Activated naive CD8-positive, alpha-beta T cell treated with anti-CD3 and anti-CD28 coated beads, Interleukin-2, amount 10 ng/mL, durations not matched to agents 7 days and 5 days (primary cell): ENCODE measurements at regions not wholly inside any gene's neighbourhood (a gene's known extent, or its start where the extent isn't known, plus 50 kb on each side); places are given as distances from the start of the nearest gene placed in this dataset.

Experiments used
- ATAC-seq: fragments of 150-1000 bp; cut with Tn5 transposase; one replicate; pipeline ENCODE4 v1.10.0; 2021; ENCODE audit warnings: low read depth, moderate library complexity
- POLR2A ChIA-PET: fragments of 350-600 bp; sonication (Branson Sonifier 250); formaldehyde crosslinking; loops from one replicate; lab custom pipeline; 2021; ENCODE audit warnings: antibody characterized with exemption; lab: Charles Lee
- DNase-seq: peaks from one replicate; pipeline ENCODE4 v3.0.0; 2021
- H3K27ac Mint-ChIP-seq: one replicate; pipeline ENCODE4 v1.8.0; 2022; ENCODE audit warnings: mild to moderate bottlenecking, mixed read lengths
- H3K27me3 Mint-ChIP-seq: one replicate; pipeline ENCODE4 v1.8.0; 2022; ENCODE audit warnings: mild to moderate bottlenecking, moderate library complexity, mixed read lengths
- H3K36me3 Mint-ChIP-seq: one replicate; pipeline ENCODE4 v1.8.0; 2021; ENCODE audit warnings: mild to moderate bottlenecking, mixed read lengths
- H3K4me1 Mint-ChIP-seq: one replicate; pipeline ENCODE4 v1.8.0; 2021; ENCODE audit warnings: mixed read lengths
- H3K4me3 Mint-ChIP-seq: one replicate; pipeline ENCODE4 v1.8.0; 2022; ENCODE audit warnings: mild to moderate bottlenecking, moderate library complexity, mixed read lengths
- H3K9me3 Mint-ChIP-seq: one replicate; pipeline ENCODE4 v1.8.0; 2021; ENCODE audit warnings: mixed read lengths

DNA sequence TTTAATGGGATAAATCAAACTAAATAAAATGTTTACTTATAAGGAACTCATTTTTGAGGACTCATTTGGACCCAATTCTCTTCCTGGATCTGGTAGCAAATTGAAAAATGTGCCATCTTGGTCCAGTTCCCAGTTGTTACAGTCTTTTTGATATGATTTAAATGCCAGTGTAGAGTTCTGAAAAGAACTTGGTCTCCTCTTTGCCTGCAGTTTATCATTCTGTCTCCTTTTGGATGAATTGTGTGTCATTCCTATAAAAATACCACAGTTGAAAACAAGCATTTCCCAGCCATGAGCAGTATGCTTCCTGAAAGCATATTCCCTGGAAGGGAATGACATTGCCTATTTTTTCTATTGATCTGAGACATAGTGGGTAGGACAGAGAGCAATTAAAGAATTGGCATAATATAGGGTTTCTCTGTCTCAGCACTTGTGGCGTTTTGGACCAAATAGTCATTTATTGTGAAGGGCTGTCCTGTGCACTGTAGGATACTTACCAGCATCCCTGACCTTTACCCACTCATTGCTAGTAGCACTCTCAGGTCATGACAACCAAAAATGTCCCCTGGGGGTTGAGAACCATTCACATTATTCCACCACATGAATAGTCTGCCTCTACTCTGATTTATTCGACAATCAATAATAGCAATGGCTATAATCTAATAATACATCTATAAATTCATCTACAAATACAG is 181.8 kb downstream of the NXNL2 start:
- H3K27me3 Mint-ChIP-seq, result peaks cover 12% of the 10 kb centered on the region
- ATAC-seq, result no peak
- H3K4me1 Mint-ChIP-seq, result no peaks in the 10 kb centered on the region
- POLR2A ChIA-PET, result no interaction called here
- peaks cover 1% of the 10 kb centered on the region for H3K9me3 Mint-ChIP-seq
- H3K36me3 Mint-ChIP-seq, result no peaks in the 10 kb centered on the region
- H3K4me3 Mint-ChIP-seq, result no peak overlapping the region
- no peak for DNase-seq
- H3K27ac Mint-ChIP-seq, result no peak overlapping the region

- POLR2A ChIA-PET, result no interaction called here
- H3K27me3 Mint-ChIP-seq, result peaks cover 25% of the 10 kb centered on the region
- H3K4me1 Mint-ChIP-seq, result no peaks in the 10 kb centered on the region
These were observed 186.0 kb downstream of the NXNL2 start for GRCh38 chr9:88721025-88721424.

GRCh38 chr9:88721495-88722279 is 186.7 kb downstream of the NXNL2 start:
- Mint-ChIP-seq H3K4me3 (no peak overlapping the region), H3K4me1 (no peaks in the 10 kb centered on the region), H3K9me3 (no peaks in the 10 kb centered on the region), H3K36me3 (no peaks in the 10 kb centered on the region), H3K27me3 (peaks cover 24% of the 10 kb centered on the region), H3K27ac (no peak overlapping the region)
- POLR2A ChIA-PET, result no interaction called here
- no peak for ATAC-seq
- no peak for DNase-seq

More at GRCh38 chr9:88721025-88721424, 186.0 kb downstream of the NXNL2 start:
- Mint-ChIP-seq H3K27ac (no peak overlapping the region), H3K4me3 (no peak overlapping the region), H3K36me3 (no peaks in the 10 kb centered on the region), H3K9me3 (no peaks in the 10 kb centered on the region)
- ATAC-seq (no peak), DNase-seq (no peak)

DNA sequence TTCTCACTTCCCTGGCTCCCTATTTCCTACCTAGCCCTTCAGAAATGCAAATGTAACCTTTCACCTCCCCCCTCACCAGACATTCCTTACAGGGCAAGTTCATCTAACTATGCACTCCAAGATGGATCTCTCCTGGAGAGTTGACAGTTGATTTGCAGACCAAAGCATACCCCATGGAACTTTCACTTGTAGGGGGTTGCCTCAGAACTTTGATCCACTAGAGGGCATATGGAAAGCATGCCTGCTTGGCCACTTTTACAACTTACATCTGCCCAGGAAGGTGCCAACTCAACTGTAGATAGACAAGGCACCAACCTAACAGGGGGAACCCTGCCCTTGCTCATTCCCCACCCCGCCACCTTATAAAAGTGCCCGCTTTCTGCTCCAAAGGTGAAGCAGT is 187.8 kb downstream of the NXNL2 start:
- no peak for ATAC-seq
- H3K27ac Mint-ChIP-seq, result no peak overlapping the region
- H3K4me1 Mint-ChIP-seq, result no peaks in the 10 kb centered on the region
- H3K4me3 Mint-ChIP-seq, result no peak overlapping the region
- peaks cover 21% of the 10 kb centered on the region for H3K27me3 Mint-ChIP-seq
- POLR2A ChIA-PET, result no interaction called here
- H3K36me3 Mint-ChIP-seq, result no peaks in the 10 kb centered on the region
- no peak for DNase-seq
- no peaks in the 10 kb centered on the region for H3K9me3 Mint-ChIP-seq

GRCh38 chr9:88723751-88724150 is 188.8 kb downstream of the NXNL2 start:
- no peaks in the 10 kb centered on the region for H3K9me3 Mint-ChIP-seq
- no peaks in the 10 kb centered on the region for H3K36me3 Mint-ChIP-seq
- no peak for DNase-seq
- no peak for ATAC-seq
- no peak overlapping the region for H3K4me3 Mint-ChIP-seq
- H3K27ac Mint-ChIP-seq, result no peak overlapping the region
- peaks cover 19% of the 10 kb centered on the region for H3K27me3 Mint-ChIP-seq
- H3K4me1 Mint-ChIP-seq, result no peaks in the 10 kb centered on the region
- POLR2A ChIA-PET, result no interaction called here

DNA sequence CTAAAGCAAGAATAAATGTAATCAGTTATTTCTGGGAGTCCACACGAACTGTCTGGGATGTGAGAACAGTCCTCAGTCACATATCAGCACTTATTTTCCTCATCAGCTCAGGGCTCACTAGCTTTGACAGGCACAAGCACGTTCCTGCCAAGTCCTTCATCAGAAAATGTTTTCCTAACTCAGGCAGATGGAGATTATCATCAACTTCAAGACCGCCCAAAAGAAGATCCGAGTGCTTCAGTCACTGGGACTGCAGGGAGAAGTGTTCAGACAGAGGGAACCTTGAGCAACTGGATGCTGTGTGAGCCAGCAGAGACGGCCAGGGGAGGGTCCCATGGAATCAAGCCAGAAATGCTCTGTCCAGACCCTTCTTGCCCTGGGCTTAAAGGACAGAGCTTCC is 189.4 kb downstream of the NXNL2 start:
- POLR2A ChIA-PET, result no interaction called here
- no peak overlapping the region for H3K27ac Mint-ChIP-seq
- H3K9me3 Mint-ChIP-seq, result no peaks in the 10 kb centered on the region
- no peaks in the 10 kb centered on the region for H3K36me3 Mint-ChIP-seq
- ATAC-seq, result no peak
- peaks cover 19% of the 10 kb centered on the region for H3K27me3 Mint-ChIP-seq
- no peak for DNase-seq
- H3K4me1 Mint-ChIP-seq, result no peaks in the 10 kb centered on the region
- H3K4me3 Mint-ChIP-seq, result no peak overlapping the region

DNA sequence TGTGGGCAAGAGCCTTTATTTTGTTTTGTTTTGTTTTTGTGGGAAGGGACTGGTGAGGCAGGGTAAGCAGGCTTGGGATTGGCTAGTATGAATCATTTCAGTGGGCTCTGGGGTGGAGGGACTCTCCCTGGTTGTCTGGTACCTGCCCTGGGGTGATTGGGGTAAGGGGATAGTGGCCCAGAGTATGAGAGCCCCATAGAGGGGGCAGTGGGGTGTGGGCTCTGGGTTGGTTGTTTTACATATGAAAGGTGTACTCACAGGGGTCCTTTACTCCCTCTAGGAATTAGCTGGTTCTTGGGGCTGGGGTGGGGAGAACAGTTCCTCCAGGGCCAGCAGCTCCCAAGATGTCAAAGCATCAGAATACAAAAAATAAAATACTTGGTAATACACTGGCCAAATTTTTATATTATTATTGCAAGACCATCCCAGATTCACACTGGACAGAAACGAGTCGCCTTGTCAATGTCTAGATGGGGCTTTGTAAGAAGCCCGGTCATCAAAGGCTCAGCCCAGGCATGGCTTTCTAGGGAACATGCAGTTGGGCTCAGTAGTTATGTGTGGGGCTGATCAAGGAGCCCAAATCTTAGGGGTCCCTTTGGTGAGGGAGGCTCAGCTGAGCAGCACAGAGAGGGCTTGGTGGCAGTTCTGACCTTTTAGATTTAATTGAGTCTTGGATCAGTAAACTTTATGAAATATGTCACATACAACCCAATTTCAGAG is 190.5 kb downstream of the NXNL2 start:
- POLR2A ChIA-PET, result no interaction called here
- Mint-ChIP-seq H3K4me3 (no peak overlapping the region), H3K27ac (no peak overlapping the region), H3K36me3 (no peaks in the 10 kb centered on the region), H3K27me3 (peaks cover 19% of the 10 kb centered on the region), H3K4me1 (no peaks in the 10 kb centered on the region), H3K9me3 (peaks cover 3% of the 10 kb centered on the region)
- DNase-seq (no peak), ATAC-seq (no peak)

GRCh38 chr9:88726803-88727202 is 191.8 kb downstream of the NXNL2 start:
- no peak overlapping the region for H3K27ac Mint-ChIP-seq
- ATAC-seq, result no peak
- H3K4me3 Mint-ChIP-seq, result no peak overlapping the region
- peaks cover 19% of the 10 kb centered on the region for H3K27me3 Mint-ChIP-seq
- DNase-seq, result no peak
- no peaks in the 10 kb centered on the region for H3K4me1 Mint-ChIP-seq
- H3K36me3 Mint-ChIP-seq, result no peaks in the 10 kb centered on the region
- H3K9me3 Mint-ChIP-seq, result peaks cover 10% of the 10 kb centered on the region
- POLR2A ChIA-PET, result no interaction called here

DNA sequence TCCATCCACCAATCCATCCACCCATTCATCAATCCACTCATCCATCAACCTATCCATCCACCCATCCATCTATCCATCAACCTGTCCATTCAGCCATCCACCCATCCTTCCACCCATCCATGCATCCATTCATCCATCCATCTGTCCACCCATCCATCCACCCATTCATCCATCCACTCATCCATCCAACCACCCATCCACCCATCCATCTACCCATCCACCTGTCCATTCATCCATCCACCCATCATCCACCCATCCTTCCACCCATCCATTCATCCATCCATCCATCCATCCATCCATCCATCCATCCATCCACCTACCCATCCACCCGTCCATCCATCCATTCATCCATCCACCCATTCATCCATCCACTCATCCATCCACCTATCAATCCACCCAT is 195.8 kb downstream of the NXNL2 start:
- DNase-seq, result no peak
- Mint-ChIP-seq H3K4me1 (no peaks in the 10 kb centered on the region), H3K27me3 (peaks cover 3% of the 10 kb centered on the region), H3K36me3 (no peaks in the 10 kb centered on the region), H3K4me3 (no peak overlapping the region), H3K27ac (no peak overlapping the region), H3K9me3 (peaks cover 10% of the 10 kb centered on the region)
- ATAC-seq, result no peak
- POLR2A ChIA-PET, result no interaction called here

DNA sequence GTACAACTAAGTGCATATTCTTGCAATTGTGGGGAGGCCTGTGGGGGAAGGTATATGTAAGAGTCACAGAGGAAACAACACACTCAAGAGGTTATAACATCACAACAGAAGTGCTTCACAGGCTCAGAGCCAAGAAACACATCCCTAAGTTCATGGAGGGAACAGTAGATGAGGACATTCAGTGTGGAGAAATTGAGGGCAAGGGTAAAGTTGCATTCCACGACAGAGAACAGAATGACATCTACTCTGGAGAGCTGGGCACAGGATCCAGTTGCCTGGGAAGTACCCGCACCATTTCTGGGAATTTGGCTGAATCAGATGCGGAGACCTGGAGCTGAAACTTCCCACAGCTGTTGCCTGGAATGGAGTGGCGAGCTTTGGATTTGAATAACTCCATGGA is 197.2 kb downstream of the NXNL2 start:
- Mint-ChIP-seq H3K9me3 (peaks cover 10% of the 10 kb centered on the region), H3K4me1 (no peaks in the 10 kb centered on the region), H3K27me3 (no peaks in the 10 kb centered on the region), H3K4me3 (no peak overlapping the region), H3K36me3 (no peaks in the 10 kb centered on the region), H3K27ac (no peak overlapping the region)
- DNase-seq (no peak), ATAC-seq (no peak)
- POLR2A ChIA-PET, result no interaction called here

DNA sequence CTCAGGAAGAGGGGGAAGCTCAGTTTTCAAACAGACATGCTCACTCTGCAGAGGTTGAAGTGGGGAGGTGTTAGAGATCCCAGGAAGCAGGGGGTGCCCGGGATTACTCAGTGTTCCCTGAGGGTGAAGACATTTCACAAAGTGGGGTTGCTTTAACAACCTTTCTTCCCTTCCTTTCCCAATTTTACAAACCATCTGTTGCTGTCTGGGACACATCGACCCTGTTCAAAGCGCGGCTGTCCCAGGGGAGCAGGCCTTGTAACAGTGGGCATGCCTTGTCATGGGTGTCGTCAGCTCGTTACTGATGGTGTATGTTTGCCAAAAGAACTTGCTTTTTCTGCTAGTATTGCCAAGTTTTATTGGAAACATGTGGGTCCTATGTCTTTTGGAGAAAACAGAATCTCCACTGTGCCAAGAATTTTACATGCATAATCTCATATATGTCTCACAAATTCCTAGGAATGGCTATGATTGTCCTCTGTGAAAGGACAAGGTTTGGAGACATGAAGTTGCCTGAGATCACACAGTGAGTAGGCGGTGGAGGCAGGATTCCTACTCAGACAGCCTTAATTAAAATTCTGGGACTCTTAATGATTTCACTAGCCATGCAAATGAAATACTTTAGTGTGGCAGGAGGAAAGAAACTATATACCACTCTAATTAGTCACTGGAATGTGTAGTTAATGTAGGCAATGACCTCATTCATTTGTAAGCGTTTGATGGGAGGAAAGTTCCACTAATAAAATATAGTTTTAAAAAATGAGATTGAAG is 198.9 kb downstream of the NXNL2 start:
- Mint-ChIP-seq H3K4me1 (no peaks in the 10 kb centered on the region), H3K27ac (no peak overlapping the region), H3K9me3 (peaks cover 10% of the 10 kb centered on the region), H3K27me3 (no peaks in the 10 kb centered on the region), H3K4me3 (no peak overlapping the region), H3K36me3 (no peaks in the 10 kb centered on the region)
- DNase-seq (no peak), ATAC-seq (no peak)
- POLR2A ChIA-PET, result no interaction called here

DNA sequence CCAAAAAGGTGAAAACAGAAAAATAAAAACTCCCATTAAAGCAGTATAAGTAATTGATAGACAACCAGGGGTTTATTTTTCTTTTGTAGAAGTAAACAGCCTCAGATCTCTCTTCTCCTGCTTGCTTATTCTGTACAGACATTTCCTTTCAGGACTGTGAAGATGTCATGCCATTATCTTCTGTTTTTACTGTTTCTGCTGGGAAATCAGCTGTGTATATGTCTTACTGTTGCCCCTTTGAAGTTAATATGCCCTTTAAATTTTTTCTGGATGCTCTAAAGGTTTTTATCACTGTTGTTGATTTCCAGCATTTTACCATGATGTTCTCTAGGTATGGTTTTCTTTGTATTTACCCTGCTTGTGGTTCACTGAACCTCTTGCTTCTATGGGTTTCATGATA is 199.5 kb downstream of the NXNL2 start:
- Mint-ChIP-seq H3K27ac (no peak overlapping the region), H3K4me1 (no peaks in the 10 kb centered on the region), H3K36me3 (no peaks in the 10 kb centered on the region), H3K27me3 (no peaks in the 10 kb centered on the region), H3K9me3 (peaks cover 10% of the 10 kb centered on the region), H3K4me3 (no peak overlapping the region)
- ATAC-seq (no peak), DNase-seq (no peak)
- POLR2A ChIA-PET, result no interaction called here

DNA sequence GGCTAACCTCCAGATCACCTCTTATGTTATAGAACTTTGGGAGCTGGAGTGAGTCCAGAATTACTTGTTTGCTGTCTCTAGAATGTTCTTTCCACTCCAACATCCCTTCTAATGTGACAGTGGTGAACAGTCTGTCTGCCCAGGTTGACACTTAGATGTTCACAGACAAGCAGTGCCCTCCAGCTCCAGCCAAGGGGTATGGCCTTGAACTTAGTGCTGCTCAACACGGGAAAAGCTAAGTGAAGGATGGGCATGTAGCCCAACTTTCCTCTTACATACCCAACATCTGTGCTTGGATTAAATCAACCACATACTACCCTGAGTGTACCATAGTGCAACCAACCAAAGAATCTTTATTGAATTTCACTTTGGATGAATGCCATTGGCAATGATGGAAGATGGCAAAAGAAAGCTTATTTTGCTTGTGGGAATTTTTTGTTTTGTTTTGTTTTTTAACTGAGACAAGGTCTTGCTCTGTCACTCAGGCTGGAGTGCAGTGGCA is 201.2 kb downstream of the NXNL2 start:
- no peak for DNase-seq
- no peaks in the 10 kb centered on the region for H3K9me3 Mint-ChIP-seq
- H3K27ac Mint-ChIP-seq, result no peak overlapping the region
- H3K4me1 Mint-ChIP-seq, result no peaks in the 10 kb centered on the region
- no peaks in the 10 kb centered on the region for H3K36me3 Mint-ChIP-seq
- POLR2A ChIA-PET, result no interaction called here
- peaks cover 3% of the 10 kb centered on the region for H3K27me3 Mint-ChIP-seq
- ATAC-seq, result no peak
- no peak overlapping the region for H3K4me3 Mint-ChIP-seq
